ENCODE measurements at regions not wholly inside any gene's neighbourhood (a gene's known extent, or its start where the extent isn't known, plus 50 kb on each side); places are given as distances from the start of the nearest gene placed in this dataset.

DNA sequence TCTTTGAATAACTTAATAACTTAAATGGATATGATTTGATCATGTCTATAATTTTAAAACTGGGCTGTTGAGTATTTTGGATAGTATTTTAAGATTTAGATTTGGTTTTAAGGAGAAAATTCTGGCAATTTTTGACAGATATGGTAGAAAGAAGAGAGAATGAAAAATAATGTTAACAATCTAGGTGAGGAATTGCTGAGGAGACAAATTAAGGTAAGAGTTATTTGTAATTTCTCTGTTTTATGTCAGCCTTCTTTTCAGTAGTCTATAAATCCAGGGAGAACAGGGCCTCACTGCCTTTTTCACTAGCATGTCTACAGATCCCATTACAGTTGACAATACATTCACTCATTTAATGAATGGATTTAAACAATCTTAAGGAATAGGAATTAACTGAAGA is 144.7 kb downstream of the SERPINI1 start:
- no peak for DNase-seq
- H3K27me3 ChIP-seq, result no peaks in the 10 kb centered on the region
- no peaks in the 10 kb centered on the region for H3K4me1 ChIP-seq
- TF ChIP-seq, protein P1, sequence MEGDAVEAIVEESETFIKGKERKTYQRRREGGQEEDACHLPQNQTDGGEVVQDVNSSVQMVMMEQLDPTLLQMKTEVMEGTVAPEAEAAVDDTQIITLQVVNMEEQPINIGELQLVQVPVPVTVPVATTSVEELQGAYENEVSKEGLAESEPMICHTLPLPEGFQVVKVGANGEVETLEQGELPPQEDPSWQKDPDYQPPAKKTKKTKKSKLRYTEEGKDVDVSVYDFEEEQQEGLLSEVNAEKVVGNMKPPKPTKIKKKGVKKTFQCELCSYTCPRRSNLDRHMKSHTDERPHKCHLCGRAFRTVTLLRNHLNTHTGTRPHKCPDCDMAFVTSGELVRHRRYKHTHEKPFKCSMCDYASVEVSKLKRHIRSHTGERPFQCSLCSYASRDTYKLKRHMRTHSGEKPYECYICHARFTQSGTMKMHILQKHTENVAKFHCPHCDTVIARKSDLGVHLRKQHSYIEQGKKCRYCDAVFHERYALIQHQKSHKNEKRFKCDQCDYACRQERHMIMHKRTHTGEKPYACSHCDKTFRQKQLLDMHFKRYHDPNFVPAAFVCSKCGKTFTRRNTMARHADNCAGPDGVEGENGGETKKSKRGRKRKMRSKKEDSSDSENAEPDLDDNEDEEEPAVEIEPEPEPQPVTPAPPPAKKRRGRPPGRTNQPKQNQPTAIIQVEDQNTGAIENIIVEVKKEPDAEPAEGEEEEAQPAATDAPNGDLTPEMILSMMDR (IDR thresholded peaks at IDR 0.05), result no peak
- no peak overlapping the region for H3K4me3 ChIP-seq
- no peaks in the 10 kb centered on the region for H3K9me3 ChIP-seq
- H3K36me3 ChIP-seq, result no peaks in the 10 kb centered on the region
- intact Hi-C loops (cut with DNase I), result loop anchor here (5.0 kb wide), 1 partner anchor 498 kb away; the partner anchor contains the start of gene ZBBX
- no peak overlapping the region for H3K9ac ChIP-seq (ENCODE audit: low read depth in 2 of 2, low read length in 2 of 2)
- H3K27ac ChIP-seq, result no peak overlapping the region

DNA sequence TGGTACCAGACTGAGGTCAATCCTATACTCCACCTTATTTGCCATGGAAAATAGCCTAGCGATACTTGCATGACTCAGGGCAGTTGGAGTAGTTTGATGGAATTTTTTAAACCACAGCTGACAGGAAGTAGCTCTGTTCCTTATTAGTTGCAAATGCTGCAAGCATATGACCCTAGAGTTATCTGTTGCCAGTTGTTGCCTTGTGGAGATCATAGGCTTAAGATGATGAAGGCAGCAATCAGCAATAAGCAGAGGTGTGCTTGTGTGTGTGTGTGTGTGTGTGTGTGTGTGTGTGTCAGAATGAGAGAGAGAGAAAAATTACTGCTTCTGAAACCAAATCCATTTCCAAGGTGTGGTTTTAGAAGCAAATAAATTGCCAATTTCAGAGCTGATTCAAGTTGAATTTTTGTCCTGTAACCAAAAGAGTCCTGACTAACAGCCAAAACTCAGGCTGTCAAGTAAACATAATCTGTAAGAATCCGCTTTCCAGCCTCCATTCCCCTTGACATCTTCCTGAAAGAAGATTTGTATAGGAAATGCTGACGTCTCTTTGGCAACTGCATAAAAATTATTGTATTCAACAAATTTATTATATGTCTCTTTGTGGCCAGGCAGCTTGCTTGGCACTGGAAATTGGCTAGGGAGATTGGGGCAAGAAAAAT is 141.2 kb downstream of the SERPINI1 start:
- H3K9ac ChIP-seq (ENCODE audit: low read depth in 2 of 2, low read length in 2 of 2), result no peak overlapping the region
- no peaks in the 10 kb centered on the region for H3K9me3 ChIP-seq
- H3K36me3 ChIP-seq, result no peaks in the 10 kb centered on the region
- no peak overlapping the region for H3K27ac ChIP-seq
- intact Hi-C loops (cut with DNase I), result no loop called here
- H3K4me1 ChIP-seq, result no peaks in the 10 kb centered on the region
- H3K27me3 ChIP-seq, result no peaks in the 10 kb centered on the region
- DNase-seq, result no peak
- no peak overlapping the region for H3K4me3 ChIP-seq
- TF ChIP-seq, protein P1 (IDR thresholded peaks at IDR 0.05), result no peak

All from colonic mucosa (tissue), 4 donors.